Spleen (tissue), 7 donors: ENCODE measurements at regions not wholly inside any gene's neighbourhood (a gene's known extent, or its start where the extent isn't known, plus 50 kb on each side); places are given as distances from the start of the nearest gene placed in this dataset.

Experiments
- CTCF ChIP-seq, 11 experiments: fragments of 200-600 bp in 7 of 11; fragments of 450-650 bp in 4 of 11; sonication (generic) in 4 of 11; IDR thresholded peaks in 8 of 11; conservative IDR thresholded peaks in 3 of 11; 1 replicate in 7 of 11; 2 replicates in 4 of 11; pipeline versions ENCODE4 v1.4.0 to v1.8.0; 2016 to 2021; ENCODE audit warnings: antibody characterized with exemption in 11 of 11, inconsistent platforms in 4 of 11, mild to moderate bottlenecking in 1 of 11
- POLR2AphosphoS5 ChIP-seq, 3 donors: sonication (generic); formaldehyde crosslinking; IDR thresholded peaks; one replicate each; pipeline ENCODE4 v1.5.1; 2017; ENCODE audit warnings: antibody characterized with exemption in 3 of 3
- donor health status: DM: no; HTN: no; CAD: no; lungs with moderate emphysema.
- donor health status: DM: no; HTN: no; CAD: no.
- donor health status: DM: no; HTN: no; CAD: no.

GRCh38 chr12:34233618-34234017 lies 211.3 kb downstream of the ALG10 start:
- TF ChIP-seq POLR2AphosphoS5 (IDR thresholded peaks at IDR 0.05) (no peak), CTCF (IDR thresholded peaks at IDR 0.05 in 8 of 11, conservative IDR thresholded peaks at IDR 0.05 in 3 of 11) (no peak)
